GM23338 (cell line): ENCODE measurements at regions not wholly inside any gene's neighbourhood (a gene's known extent, or its start where the extent isn't known, plus 50 kb on each side); places are given as distances from the start of the nearest gene placed in this dataset.

ENCODE experiments used
- ATAC-seq: fragments of 200-7000 bp; cut with Tn5 transposase; 3 replicates; pipeline ENCODE4 v1.9.1; 2020
- DNase-seq: peaks from one replicate; pipeline ENCODE4 v3.0.0-alpha.2; 2015; ENCODE audit warnings: low spot score
- H2AFZ ChIP-seq: fragments of 200-600 bp; sonication (generic); 2 replicates; pipeline ENCODE4 v1.8.0; 2016; ENCODE audit warnings: antibody characterized with exemption, mild to moderate bottlenecking, moderate library complexity
- H3F3A ChIP-seq: fragments of 200-600 bp; sonication (generic); replicated peaks from 2 replicates; pipeline ENCODE4 v1.8.0; 2017; ENCODE audit warnings: antibody characterized with exemption, mixed run types, low read depth
- H3K27ac ChIP-seq: fragments of 200-600 bp; sonication (generic); 2 replicates; pipeline ENCODE4 v1.6.1; 2016; ENCODE audit warnings: low read depth
- H3K27me3 ChIP-seq: fragments of 200-600 bp; sonication (generic); 2 replicates; pipeline ENCODE4 v1.8.0; 2016; ENCODE audit warnings: mild to moderate bottlenecking, mixed run types, moderate library complexity; ENCODE audit not compliant: insufficient read depth
- H3K36me3 ChIP-seq: fragments of 200-600 bp; sonication (generic); 2 replicates; pipeline ENCODE4 v1.8.0; 2016; ENCODE audit warnings: mild to moderate bottlenecking; ENCODE audit not compliant: insufficient read depth
- H3K4me1 ChIP-seq: fragments of 200-600 bp; sonication (generic); 2 replicates; pipeline ENCODE4 v1.8.0; 2016; ENCODE audit warnings: mild to moderate bottlenecking, moderate library complexity; ENCODE audit not compliant: insufficient read depth
- H3K4me2 ChIP-seq: fragments of 200-600 bp; sonication (generic); 2 replicates; pipeline ENCODE4 v1.7.1; 2017; ENCODE audit warnings: mixed run types
- H3K4me3 ChIP-seq: fragments of 200-600 bp; sonication (generic); 2 replicates; pipeline ENCODE4 v1.6.1; 2016; ENCODE audit warnings: mixed run types
- H3K79me2 ChIP-seq: fragments of 200-600 bp; sonication (generic); replicated peaks from 2 replicates; pipeline ENCODE4 v1.8.0; 2017; ENCODE audit warnings: mild to moderate bottlenecking; ENCODE audit not compliant: insufficient read depth
- H3K9me2 ChIP-seq: fragments of 200-600 bp; sonication (generic); 2 replicates; pipeline ENCODE4 v1.8.0; 2017; ENCODE audit not compliant: insufficient read depth
- H4K20me1 ChIP-seq: fragments of 200-600 bp; sonication (generic); replicated peaks from 2 replicates; pipeline ENCODE4 v1.8.0; 2017; ENCODE audit warnings: mild to moderate bottlenecking; ENCODE audit not compliant: insufficient read depth
- H3K27ac Mint-ChIP-seq: 2 replicates; pipeline ENCODE4 v1.8.0; 2020; ENCODE audit warnings: inconsistent platforms, mild to moderate bottlenecking, moderate library complexity, mixed read lengths
- H3K27me3 Mint-ChIP-seq: 3 replicates; pipeline ENCODE4 v1.8.0; 2022; ENCODE audit warnings: low read depth, mild to moderate bottlenecking, moderate library complexity, mixed read lengths, inconsistent platforms; ENCODE audit not compliant: insufficient read depth, poor library complexity
- H3K36me3 Mint-ChIP-seq: 3 replicates; pipeline ENCODE4 v1.8.0; 2021; ENCODE audit warnings: low read depth, mild to moderate bottlenecking, inconsistent platforms, moderate library complexity, mixed read lengths
- H3K4me1 Mint-ChIP-seq: 3 replicates; pipeline ENCODE4 v1.8.0; 2020; ENCODE audit warnings: mild to moderate bottlenecking, inconsistent platforms, mixed read lengths
- H3K4me3 Mint-ChIP-seq: 3 replicates; pipeline ENCODE4 v1.8.0; 2021; ENCODE audit warnings: moderate library complexity, mild to moderate bottlenecking, inconsistent platforms, mixed read lengths
- H3K9me3 Mint-ChIP-seq: 3 replicates; pipeline ENCODE4 v1.8.0; 2020; ENCODE audit warnings: moderate library complexity, mild to moderate bottlenecking, inconsistent platforms, mixed read lengths
- CREB1 ChIP-seq: fragments of 250-450 bp; sonication (Bioruptor Pico); IDR thresholded peaks from 2 replicates; pipeline ENCODE4 v1.5.0; 2020; ENCODE audit warnings: low read depth, mild to moderate bottlenecking, moderate library complexity
- EZH2 ChIP-seq: fragments of 200-600 bp; sonication (generic); IDR thresholded peaks from one replicate; pipeline ENCODE4 v1.8.0; 2017; ENCODE audit warnings: antibody characterized with exemption, mild to moderate bottlenecking, low read depth; ENCODE audit not compliant: unreplicated experiment
- EZH2phosphoT487 ChIP-seq: fragments of 200-600 bp; sonication (generic); IDR thresholded peaks from one replicate; pipeline ENCODE4 v1.8.1; 2018; ENCODE audit warnings: antibody characterized with exemption; ENCODE audit not compliant: unreplicated experiment
- JUNB ChIP-seq: IDR thresholded peaks from one replicate; pipeline ENCODE4 v1.6.1; 2016; ENCODE audit warnings: antibody characterized with exemption; ENCODE audit not compliant: unreplicated experiment
- NANOG ChIP-seq: IDR thresholded peaks from 2 replicates; pipeline ENCODE4 v1.6.1; 2016; ENCODE audit warnings: antibody characterized with exemption, borderline replicate concordance
- POLR2AphosphoS5 ChIP-seq: IDR thresholded peaks from 2 replicates; pipeline ENCODE4 v1.6.1; 2016; ENCODE audit warnings: antibody characterized with exemption, low read depth
- STAT1 ChIP-seq: IDR thresholded peaks from one replicate; pipeline ENCODE4 v1.6.1; 2016; ENCODE audit warnings: antibody characterized with exemption; ENCODE audit not compliant: unreplicated experiment
- ZNF114 ChIP-seq: fragments of 250-450 bp; sonication (Bioruptor Pico); IDR thresholded peaks from 2 replicates; pipeline ENCODE4 v1.5.0; 2020; ENCODE audit warnings: mild to moderate bottlenecking, moderate library complexity
- ZNF331 ChIP-seq: fragments of 250-450 bp; sonication (Bioruptor Pico); IDR thresholded peaks from 2 replicates; pipeline ENCODE4 v1.5.0; 2020; ENCODE audit warnings: low read depth, mild to moderate bottlenecking, moderate library complexity
- TF ChIP-seq, protein P1 (sequence below), 2 experiments: fragments of 200-600 bp in 1 of 2; sonication (generic) in 1 of 2; conservative IDR thresholded peaks; 2 replicates each; pipeline versions ENCODE4 v1.5.1 to v1.6.1; 2016 to 2017; ENCODE audit warnings: antibody characterized with exemption in 2 of 2, low read depth in 2 of 2, mild to moderate bottlenecking in 2 of 2, moderate library complexity in 1 of 2
- TF ChIP-seq, protein P2 (sequence below): IDR thresholded peaks from one replicate; pipeline ENCODE4 v1.6.1; 2018; ENCODE audit warnings: antibody characterized with exemption; ENCODE audit not compliant: unreplicated experiment
- TF ChIP-seq, protein P3 (sequence below): fragments of 250-450 bp; sonication (Bioruptor Pico); IDR thresholded peaks from 2 replicates; pipeline ENCODE4 v1.5.0; 2020; ENCODE audit warnings: mild to moderate bottlenecking, moderate library complexity
- TF ChIP-seq, protein P4 (sequence below): IDR thresholded peaks from 2 replicates; pipeline ENCODE4 v1.6.1; 2016; ENCODE audit warnings: antibody characterized with exemption

DNA sequence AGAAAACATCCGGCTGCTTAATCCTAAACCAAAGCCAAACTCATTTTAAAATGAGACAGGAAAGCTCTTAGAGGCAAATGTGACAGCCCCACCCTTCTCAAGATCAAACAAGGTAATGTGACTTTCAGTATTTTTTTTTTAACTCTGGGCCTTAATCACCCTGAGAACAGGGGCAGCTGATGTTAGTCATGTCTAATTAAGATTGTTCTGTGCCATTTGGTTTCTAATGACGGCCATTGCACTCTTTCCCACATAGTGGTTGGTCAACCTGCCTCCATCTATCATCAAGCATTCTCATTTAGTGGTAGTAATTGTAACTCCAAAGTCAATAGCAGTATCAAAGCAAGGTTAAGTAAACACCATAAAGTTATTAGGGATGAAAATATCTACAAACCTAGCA, 191.6 kb upstream of the EXOC2 start:
- Mint-ChIP-seq H3K4me1 (peaks cover 10% of the 10 kb centered on the region), H3K9me3 (no peaks in the 10 kb centered on the region; the same call in 2 of the 3 replicates), H3K27me3 (peaks cover 4% of the 10 kb centered on the region), H3K27ac (no peak overlapping the region), H3K36me3 (no peaks in the 10 kb centered on the region), H3K4me3 (no peak overlapping the region)
- TF ChIP-seq POLR2AphosphoS5 (no peak), JUNB (no peak), ZNF114 (CRISPR knock-in tag) (no peak), NANOG (no peak), CREB1 (CRISPR knock-in tag) (no peak), EZH2phosphoT487 (no peak), ZNF331 (CRISPR knock-in tag) (no peak), STAT1 (no peak), EZH2 (no peak)
- TF ChIP-seq, protein P1, sequence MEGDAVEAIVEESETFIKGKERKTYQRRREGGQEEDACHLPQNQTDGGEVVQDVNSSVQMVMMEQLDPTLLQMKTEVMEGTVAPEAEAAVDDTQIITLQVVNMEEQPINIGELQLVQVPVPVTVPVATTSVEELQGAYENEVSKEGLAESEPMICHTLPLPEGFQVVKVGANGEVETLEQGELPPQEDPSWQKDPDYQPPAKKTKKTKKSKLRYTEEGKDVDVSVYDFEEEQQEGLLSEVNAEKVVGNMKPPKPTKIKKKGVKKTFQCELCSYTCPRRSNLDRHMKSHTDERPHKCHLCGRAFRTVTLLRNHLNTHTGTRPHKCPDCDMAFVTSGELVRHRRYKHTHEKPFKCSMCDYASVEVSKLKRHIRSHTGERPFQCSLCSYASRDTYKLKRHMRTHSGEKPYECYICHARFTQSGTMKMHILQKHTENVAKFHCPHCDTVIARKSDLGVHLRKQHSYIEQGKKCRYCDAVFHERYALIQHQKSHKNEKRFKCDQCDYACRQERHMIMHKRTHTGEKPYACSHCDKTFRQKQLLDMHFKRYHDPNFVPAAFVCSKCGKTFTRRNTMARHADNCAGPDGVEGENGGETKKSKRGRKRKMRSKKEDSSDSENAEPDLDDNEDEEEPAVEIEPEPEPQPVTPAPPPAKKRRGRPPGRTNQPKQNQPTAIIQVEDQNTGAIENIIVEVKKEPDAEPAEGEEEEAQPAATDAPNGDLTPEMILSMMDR (conservative IDR thresholded peaks at IDR 0.05; ENCODE audit: low read depth in 2 of 2): no peak
- TF ChIP-seq, protein P2, sequence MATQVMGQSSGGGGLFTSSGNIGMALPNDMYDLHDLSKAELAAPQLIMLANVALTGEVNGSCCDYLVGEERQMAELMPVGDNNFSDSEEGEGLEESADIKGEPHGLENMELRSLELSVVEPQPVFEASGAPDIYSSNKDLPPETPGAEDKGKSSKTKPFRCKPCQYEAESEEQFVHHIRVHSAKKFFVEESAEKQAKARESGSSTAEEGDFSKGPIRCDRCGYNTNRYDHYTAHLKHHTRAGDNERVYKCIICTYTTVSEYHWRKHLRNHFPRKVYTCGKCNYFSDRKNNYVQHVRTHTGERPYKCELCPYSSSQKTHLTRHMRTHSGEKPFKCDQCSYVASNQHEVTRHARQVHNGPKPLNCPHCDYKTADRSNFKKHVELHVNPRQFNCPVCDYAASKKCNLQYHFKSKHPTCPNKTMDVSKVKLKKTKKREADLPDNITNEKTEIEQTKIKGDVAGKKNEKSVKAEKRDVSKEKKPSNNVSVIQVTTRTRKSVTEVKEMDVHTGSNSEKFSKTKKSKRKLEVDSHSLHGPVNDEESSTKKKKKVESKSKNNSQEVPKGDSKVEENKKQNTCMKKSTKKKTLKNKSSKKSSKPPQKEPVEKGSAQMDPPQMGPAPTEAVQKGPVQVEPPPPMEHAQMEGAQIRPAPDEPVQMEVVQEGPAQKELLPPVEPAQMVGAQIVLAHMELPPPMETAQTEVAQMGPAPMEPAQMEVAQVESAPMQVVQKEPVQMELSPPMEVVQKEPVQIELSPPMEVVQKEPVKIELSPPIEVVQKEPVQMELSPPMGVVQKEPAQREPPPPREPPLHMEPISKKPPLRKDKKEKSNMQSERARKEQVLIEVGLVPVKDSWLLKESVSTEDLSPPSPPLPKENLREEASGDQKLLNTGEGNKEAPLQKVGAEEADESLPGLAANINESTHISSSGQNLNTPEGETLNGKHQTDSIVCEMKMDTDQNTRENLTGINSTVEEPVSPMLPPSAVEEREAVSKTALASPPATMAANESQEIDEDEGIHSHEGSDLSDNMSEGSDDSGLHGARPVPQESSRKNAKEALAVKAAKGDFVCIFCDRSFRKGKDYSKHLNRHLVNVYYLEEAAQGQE: no peak
- TF ChIP-seq, protein P3, sequence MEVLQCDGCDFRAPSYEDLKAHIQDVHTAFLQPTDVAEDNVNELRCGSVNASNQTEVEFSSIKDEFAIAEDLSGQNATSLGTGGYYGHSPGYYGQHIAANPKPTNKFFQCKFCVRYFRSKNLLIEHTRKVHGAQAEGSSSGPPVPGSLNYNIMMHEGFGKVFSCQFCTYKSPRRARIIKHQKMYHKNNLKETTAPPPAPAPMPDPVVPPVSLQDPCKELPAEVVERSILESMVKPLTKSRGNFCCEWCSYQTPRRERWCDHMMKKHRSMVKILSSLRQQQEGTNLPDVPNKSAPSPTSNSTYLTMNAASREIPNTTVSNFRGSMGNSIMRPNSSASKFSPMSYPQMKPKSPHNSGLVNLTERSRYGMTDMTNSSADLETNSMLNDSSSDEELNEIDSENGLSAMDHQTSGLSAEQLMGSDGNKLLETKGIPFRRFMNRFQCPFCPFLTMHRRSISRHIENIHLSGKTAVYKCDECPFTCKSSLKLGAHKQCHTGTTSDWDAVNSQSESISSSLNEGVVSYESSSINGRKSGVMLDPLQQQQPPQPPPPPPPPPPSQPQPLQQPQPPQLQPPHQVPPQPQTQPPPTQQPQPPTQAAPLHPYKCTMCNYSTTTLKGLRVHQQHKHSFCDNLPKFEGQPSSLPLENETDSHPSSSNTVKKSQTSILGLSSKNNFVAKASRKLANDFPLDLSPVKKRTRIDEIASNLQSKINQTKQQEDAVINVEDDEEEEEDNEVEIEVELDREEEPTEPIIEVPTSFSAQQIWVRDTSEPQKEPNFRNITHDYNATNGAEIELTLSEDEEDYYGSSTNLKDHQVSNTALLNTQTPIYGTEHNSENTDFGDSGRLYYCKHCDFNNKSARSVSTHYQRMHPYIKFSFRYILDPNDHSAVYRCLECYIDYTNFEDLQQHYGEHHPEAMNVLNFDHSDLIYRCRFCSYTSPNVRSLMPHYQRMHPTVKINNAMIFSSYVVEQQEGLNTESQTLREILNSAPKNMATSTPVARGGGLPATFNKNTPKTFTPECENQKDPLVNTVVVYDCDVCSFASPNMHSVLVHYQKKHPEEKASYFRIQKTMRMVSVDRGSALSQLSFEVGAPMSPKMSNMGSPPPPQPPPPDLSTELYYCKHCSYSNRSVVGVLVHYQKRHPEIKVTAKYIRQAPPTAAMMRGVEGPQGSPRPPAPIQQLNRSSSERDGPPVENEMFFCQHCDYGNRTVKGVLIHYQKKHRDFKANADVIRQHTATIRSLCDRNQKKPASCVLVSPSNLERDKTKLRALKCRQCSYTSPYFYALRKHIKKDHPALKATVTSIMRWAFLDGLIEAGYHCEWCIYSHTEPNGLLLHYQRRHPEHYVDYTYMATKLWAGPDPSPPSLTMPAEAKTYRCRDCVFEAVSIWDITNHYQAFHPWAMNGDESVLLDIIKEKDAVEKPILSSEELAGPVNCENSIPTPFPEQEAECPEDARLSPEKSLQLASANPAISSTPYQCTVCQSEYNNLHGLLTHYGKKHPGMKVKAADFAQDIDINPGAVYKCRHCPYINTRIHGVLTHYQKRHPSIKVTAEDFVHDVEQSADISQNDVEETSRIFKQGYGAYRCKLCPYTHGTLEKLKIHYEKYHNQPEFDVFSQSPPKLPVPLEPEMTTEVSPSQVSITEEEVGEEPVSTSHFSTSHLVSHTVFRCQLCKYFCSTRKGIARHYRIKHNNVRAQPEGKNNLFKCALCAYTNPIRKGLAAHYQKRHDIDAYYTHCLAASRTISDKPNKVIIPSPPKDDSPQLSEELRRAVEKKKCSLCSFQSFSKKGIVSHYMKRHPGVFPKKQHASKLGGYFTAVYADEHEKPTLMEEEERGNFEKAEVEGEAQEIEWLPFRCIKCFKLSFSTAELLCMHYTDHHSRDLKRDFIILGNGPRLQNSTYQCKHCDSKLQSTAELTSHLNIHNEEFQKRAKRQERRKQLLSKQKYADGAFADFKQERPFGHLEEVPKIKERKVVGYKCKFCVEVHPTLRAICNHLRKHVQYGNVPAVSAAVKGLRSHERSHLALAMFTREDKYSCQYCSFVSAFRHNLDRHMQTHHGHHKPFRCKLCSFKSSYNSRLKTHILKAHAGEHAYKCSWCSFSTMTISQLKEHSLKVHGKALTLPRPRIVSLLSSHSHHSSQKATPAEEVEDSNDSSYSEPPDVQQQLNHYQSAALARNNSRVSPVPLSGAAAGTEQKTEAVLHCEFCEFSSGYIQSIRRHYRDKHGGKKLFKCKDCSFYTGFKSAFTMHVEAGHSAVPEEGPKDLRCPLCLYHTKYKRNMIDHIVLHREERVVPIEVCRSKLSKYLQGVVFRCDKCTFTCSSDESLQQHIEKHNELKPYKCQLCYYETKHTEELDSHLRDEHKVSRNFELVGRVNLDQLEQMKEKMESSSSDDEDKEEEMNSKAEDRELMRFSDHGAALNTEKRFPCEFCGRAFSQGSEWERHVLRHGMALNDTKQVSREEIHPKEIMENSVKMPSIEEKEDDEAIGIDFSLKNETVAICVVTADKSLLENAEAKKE (CRISPR knock-in tag): no peak
- TF ChIP-seq, protein P4, sequence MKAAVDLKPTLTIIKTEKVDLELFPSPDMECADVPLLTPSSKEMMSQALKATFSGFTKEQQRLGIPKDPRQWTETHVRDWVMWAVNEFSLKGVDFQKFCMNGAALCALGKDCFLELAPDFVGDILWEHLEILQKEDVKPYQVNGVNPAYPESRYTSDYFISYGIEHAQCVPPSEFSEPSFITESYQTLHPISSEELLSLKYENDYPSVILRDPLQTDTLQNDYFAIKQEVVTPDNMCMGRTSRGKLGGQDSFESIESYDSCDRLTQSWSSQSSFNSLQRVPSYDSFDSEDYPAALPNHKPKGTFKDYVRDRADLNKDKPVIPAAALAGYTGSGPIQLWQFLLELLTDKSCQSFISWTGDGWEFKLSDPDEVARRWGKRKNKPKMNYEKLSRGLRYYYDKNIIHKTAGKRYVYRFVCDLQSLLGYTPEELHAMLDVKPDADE: no peak
- H3K36me3 ChIP-seq: no peaks in the 10 kb centered on the region
- H3K9me2 ChIP-seq: no peaks in the 10 kb centered on the region; the same call in 1 of the 2 replicates
- H2AFZ ChIP-seq: no peak overlapping the region
- no peak overlapping the region for H3K4me2 ChIP-seq
- no peak for DNase-seq
- H3K4me3 ChIP-seq: no peak overlapping the region
- H4K20me1 ChIP-seq: no peaks in the 10 kb centered on the region
- ATAC-seq: no peak
- H3F3A ChIP-seq: no peaks in the 10 kb centered on the region
- no peak overlapping the region for H3K27ac ChIP-seq
- H3K79me2 ChIP-seq: no peaks in the 10 kb centered on the region
- H3K27me3 ChIP-seq: no peaks in the 10 kb centered on the region
- no peaks in the 10 kb centered on the region; the same call in 1 of the 2 replicates for H3K4me1 ChIP-seq
